HG03521 (cell line): ENCODE measurements at regions not wholly inside any gene's neighbourhood (a gene's known extent, or its start where the extent isn't known, plus 50 kb on each side); places are given as distances from the start of the nearest gene placed in this dataset.

Experiments used
- ATAC-seq: cut with Tn5 transposase; IDR thresholded peaks from one replicate; pipeline ENCODE4 v1.9.1; 2021; ENCODE audit warnings: mild to moderate bottlenecking, moderate library complexity; ENCODE audit not compliant: unreplicated experiment

DNA sequence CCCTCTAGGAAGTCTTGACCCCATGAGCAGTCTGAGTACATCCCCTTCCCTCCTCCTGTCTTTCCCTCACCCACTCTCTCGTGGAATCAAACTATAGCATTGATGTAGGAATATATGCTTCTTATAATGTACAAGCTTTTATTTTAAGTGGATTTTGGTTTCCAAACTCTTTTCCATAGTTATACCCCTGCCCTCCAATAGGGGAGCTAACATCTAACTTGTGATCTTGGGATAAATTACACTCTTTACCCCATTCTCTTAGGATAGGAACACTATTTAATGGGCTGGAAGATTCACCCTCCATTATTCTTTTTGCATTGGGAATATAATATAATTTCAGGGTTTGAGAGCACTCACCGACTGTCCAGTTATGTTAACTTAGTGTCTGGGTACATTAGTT, 465.9 kb downstream of the GATA3 start:
- no peak for ATAC-seq

DNA sequence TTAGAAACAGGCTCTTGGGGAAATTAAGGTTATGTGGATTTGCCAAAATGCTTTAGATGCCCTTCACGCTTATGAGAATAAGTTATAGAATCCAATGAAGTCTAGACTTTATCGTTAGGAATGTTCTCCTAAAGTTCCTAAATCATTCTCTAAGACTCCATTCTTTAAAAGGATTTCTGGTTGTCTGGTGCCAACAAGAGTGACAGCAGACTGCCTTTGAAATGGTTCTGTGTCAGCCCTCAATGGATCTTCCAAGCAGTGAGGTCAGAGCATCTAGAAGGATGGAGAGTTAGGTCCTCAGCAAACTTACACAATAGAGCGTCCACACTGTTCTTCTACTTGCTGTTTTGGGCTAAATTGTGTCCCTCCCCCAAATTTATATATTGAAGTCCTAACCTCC, 473.3 kb downstream of the GATA3 start:
- no peak for ATAC-seq

DNA sequence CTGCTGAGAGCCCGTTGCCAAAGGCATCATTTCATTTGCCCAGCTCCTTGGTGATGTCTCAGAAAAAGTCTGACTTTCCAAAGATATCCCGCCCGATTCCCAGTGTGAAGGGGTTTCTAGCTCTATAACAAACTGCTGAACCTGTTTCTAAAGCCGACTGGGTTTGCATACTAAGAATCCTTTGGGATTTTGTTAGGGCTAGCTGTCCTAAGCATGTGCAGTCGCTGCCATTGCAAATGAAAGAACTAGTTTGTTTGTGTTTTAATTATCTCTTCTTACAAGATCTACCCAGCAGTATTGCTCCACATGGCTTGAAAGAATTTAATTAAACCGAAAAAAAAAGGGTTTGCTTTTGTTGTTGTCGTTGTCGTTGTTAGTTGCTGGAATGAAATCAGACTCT, 476.6 kb downstream of the GATA3 start:
- no peak for ATAC-seq

- no peak for ATAC-seq
Measured at GRCh38 chr10:8532647-8533046, 478.2 kb downstream of the GATA3 start.

- no peak for ATAC-seq
Measured at GRCh38 chr10:8533462-8533861, 479.0 kb downstream of the GATA3 start.

DNA sequence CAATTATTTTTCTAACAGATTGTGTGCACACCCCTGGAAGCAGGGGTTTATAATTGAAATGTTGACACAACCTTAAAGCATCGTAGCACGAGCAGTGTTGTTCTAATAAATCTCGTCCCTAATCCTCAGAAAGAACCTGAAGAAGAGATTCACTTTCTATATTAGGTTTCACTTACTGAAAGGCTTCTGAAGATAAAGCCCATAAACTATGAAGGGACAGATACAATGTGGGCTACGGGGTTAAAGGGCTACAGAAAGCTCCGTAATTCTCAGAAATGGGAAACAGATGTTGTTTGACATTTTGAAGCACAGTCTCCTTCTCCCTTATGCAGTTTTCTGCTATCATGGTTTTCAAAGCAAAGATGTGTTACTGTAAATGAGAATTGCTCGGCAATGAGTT, 479.6 kb downstream of the GATA3 start:
- no peak for ATAC-seq

DNA sequence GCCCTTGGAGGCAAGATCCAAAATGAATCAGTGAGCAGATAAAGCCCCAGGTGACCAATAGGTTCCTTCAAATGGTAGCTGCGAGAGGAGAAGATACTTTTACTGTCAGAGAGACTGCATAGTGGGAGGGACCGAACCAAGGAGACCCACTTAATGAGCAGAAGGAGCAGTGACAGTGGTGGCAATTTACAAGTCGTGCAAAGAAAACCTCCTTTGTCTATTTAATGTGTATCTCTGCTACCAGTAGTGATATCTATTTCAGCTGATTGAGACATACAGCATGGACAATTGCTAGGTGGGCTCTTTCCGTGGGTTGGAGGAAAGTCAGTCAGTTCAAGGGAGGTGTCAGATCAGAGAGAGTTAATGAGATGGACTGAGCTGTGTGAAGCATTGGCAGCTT, 480.4 kb downstream of the GATA3 start:
- ATAC-seq = no peak

DNA sequence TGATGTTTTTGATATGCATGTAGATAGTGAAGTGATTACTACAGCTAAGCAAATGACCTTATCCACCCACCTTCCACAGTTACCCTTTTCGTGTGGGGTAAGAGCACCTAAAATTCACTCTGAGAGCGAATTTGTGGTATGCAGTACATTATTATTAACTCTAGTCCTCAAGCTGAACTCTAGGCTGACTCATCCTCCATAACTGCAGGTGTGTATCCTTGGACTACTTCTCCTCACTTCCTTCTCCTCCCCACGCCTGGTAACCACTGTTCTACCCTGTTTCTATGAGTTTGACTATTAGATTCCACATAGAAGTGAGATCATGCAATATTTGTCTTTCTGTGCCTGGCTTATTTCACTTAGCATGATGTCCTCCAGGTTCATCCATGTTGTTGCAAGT, 484.6 kb downstream of the GATA3 start:
- ATAC-seq = no peak

DNA sequence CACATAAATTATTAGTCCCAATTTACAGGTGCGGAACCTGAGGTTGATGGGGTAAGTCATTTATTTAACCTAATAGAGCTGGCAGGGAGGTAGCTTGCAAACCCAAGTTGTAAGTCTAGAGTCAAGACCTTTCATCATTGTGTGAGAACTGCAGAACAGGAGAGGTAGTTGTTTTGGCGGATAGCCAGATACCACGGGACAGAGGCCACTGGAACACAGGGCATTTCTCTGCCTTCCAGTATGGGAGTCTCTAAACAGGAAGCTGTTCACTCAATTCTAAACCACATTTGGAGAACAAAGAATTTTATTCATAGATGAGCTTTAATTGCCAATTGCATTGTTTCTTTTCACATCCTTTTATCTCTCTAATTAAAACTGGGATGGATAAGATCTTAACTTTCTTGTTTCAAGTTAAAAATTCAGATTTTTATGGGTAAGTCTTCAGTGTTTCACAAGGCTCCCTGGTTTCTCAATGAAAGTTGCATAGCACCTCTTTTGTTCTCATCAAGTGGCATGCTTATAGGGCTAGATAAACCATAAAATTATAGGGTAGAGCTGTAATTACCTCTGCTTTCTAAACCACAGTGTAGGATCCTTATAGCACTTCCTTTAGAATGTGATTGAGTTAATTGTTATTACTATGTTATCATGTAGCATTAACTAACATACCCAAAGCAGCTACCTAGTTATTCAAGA, 489.0 kb downstream of the GATA3 start:
- ATAC-seq = no peak

- no peak for ATAC-seq
Measured at GRCh38 chr10:8544057-8544380, 489.5 kb downstream of the GATA3 start.

DNA sequence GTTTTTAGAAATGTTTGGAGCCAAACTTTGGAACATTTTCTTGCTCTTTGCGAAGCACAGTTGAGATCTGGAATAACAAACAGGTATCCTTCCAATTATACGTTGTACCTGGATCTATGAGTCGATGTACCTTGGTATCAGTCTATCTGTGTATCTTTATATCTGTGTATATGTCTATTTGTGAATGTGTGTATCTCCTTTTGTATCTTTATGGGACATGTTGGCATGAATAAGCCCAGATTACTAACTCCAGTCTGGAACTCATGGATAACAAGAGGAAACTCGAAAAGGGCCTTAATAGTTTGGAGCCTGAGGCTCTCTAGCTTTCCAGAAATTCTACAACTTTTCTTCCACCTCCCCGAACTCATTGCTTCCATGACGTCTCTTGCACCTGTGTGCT, 490.0 kb downstream of the GATA3 start:
- no peak for ATAC-seq

- ATAC-seq = no peak
Measured at GRCh38 chr10:8554574-8554973, 500.1 kb downstream of the GATA3 start.

GRCh38 chr10:8556321-8556720, 501.8 kb downstream of the GATA3 start:
- ATAC-seq = no peak

GRCh38 chr10:8563478-8563877, 509.0 kb downstream of the GATA3 start:
- ATAC-seq = no peak

GRCh38 chr10:8566737-8567136, 512.2 kb downstream of the GATA3 start:
- ATAC-seq = no peak

DNA sequence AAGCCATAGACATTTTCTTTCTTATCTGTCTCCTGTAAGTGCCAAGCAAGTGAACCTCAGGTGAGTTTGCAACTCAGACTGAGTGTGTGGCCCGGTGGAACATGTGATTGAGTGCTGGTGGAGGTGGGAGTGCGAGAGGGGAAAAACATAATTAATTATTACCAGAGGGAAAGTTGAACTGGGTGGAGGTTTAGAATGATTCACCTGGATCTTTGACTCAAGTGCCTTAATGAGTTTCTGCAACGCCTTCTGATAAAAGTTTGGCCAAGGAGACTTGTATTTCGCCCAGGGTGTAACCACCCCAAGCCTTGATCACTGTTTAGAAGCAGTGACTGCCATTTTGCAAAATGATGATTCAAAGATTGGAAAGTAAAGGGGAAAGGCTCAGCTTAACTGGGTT, 513.9 kb downstream of the GATA3 start:
- no peak for ATAC-seq

DNA sequence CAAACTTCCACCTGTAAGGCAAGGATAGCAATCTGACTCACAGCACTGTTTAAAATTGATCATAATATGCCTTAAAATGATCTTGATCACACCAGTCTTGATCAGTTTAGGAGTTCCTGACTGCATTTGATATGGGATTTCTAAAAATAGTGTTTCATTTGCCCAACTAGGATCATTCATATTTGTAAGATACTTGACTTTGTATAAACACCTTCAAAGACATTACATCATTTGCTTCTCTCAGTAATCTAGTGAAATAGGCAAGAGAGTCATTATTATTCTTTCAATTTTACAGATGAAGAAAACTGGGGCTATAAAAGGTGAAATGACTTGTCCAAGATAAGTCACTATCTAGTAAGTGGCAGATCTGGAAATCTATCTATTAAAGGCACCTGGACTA, 521.1 kb downstream of the GATA3 start:
- no peak for ATAC-seq

GRCh38 chr10:8576281-8576680, 521.8 kb downstream of the GATA3 start:
- no peak for ATAC-seq

GRCh38 chr10:8576911-8577310, 522.4 kb downstream of the GATA3 start:
- ATAC-seq = no peak

GRCh38 chr10:8577686-8578085, 523.2 kb downstream of the GATA3 start:
- no peak for ATAC-seq

GRCh38 chr10:8581521-8582225, 527.2 kb downstream of the GATA3 start:
- no peak for ATAC-seq

DNA sequence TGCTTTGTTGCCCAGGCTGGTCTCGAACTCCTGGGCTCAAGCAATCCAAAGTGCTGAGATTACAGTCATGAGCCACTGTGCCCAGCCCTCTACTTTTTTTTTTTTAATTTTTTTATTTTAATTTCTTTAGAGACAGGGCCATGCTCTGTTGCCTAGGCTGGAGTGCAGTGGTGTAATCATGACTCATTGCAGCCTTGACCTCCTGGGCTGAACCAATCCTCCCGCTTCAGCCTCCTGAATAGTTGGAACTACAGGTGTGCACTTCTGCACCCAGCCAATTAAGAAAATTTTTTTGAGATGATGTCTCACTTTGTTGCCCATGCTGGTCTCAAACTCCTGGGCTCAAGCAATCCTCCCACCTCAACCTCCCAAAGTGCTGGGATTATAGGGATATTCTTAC, 528.6 kb downstream of the GATA3 start:
- ATAC-seq = no peak

- no peak for ATAC-seq
Measured at GRCh38 chr10:8584666-8585065, 530.2 kb downstream of the GATA3 start.
